Suprapubic skin (tissue), 3 donors: ENCODE measurements at regions not wholly inside any gene's neighbourhood (a gene's known extent, or its start where the extent isn't known, plus 50 kb on each side); places are given as distances from the start of the nearest gene placed in this dataset.

ENCODE experiments used
- EP300 ChIP-seq: sonication (generic); formaldehyde crosslinking; IDR thresholded peaks from one replicate; pipeline ENCODE4 v1.6.1; 2017; ENCODE audit warnings: antibody characterized with exemption
- POLR2A ChIP-seq, 2 donors: fragments of 450-650 bp; IDR thresholded peaks; one replicate each; pipeline ENCODE4 v1.6.1; 2017; ENCODE audit warnings: antibody characterized with exemption in 2 of 2, mild to moderate bottlenecking in 2 of 2, moderate library complexity in 2 of 2
- TF ChIP-seq, protein P1 (sequence below), 2 donors: fragments of 200-600 bp in 1 of 2; fragments of 450-650 bp in 1 of 2; sonication (generic) in 1 of 2; IDR thresholded peaks; one replicate each; pipeline ENCODE4 v1.5.1; 2016 to 2019; ENCODE audit warnings: antibody characterized with exemption in 2 of 2, mild to moderate bottlenecking in 1 of 2, moderate library complexity in 1 of 2

DNA sequence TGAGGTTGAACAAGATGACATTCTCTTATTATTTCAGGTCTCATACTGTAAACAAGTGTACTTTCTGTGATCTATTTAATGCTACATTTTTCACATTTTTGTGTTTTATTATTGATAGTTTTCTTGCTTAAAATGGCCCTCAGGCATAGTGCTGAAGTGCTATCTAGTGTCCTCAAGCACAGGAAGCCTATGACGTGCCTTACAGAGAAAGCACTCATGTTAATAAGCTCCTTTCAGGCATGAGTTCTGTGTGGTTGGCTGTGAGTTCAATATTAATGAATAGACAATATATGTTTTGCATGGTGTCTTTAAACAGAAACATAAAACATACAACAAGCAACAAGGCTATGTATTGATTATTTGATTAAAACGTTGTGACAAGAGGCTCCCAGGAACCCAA, 450.1 kb downstream of the PLK2 start:
- TF ChIP-seq, protein P1, sequence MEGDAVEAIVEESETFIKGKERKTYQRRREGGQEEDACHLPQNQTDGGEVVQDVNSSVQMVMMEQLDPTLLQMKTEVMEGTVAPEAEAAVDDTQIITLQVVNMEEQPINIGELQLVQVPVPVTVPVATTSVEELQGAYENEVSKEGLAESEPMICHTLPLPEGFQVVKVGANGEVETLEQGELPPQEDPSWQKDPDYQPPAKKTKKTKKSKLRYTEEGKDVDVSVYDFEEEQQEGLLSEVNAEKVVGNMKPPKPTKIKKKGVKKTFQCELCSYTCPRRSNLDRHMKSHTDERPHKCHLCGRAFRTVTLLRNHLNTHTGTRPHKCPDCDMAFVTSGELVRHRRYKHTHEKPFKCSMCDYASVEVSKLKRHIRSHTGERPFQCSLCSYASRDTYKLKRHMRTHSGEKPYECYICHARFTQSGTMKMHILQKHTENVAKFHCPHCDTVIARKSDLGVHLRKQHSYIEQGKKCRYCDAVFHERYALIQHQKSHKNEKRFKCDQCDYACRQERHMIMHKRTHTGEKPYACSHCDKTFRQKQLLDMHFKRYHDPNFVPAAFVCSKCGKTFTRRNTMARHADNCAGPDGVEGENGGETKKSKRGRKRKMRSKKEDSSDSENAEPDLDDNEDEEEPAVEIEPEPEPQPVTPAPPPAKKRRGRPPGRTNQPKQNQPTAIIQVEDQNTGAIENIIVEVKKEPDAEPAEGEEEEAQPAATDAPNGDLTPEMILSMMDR (IDR thresholded peaks at IDR 0.05) = no peak
- no peak for TF ChIP-seq EP300
- no peak for TF ChIP-seq POLR2A (IDR thresholded peaks at IDR 0.05)
